AG09319 (cell line): ENCODE measurements at regions not wholly inside any gene's neighbourhood (a gene's known extent, or its start where the extent isn't known, plus 50 kb on each side); places are given as distances from the start of the nearest gene placed in this dataset.
A peak's percentile ranks its signal among the peaks of the same experiment; 100 is the strongest.

ENCODE experiments used
- DNase-seq: peaks from one replicate; pipeline ENCODE4 v3.0.0-alpha.2; 2010; ENCODE audit warnings: low read depth; ENCODE audit errors: extremely low read depth
- CTCF ChIP-seq: IDR thresholded peaks from 2 replicates; pipeline ENCODE4 v1.5.1; 2011; ENCODE audit warnings: low read depth, mild to moderate bottlenecking, inconsistent platforms, low read length, moderate library complexity

GRCh38 chr1:199075792-199076191 is 437.0 kb downstream of the PTPRC start:
- no peak for DNase-seq

GRCh38 chr1:199079994-199080393 is 441.2 kb downstream of the PTPRC start:
- no peak for DNase-seq
- no peak for TF ChIP-seq CTCF

More at GRCh38 chr1:199075792-199076191, 437.0 kb downstream of the PTPRC start:
- no peak for TF ChIP-seq CTCF

GRCh38 chr1:199081739-199082138 is 442.9 kb downstream of the PTPRC start:
- no peak for TF ChIP-seq CTCF
- no peak for DNase-seq

- no peak for TF ChIP-seq CTCF
- no peak for DNase-seq
These were observed 444.0 kb downstream of the PTPRC start for GRCh38 chr1:199082778-199083389.

- no peak for TF ChIP-seq CTCF
- DNase-seq = no peak
These were observed 444.8 kb downstream of the PTPRC start for GRCh38 chr1:199083680-199084079.

GRCh38 chr1:199084293-199084692 is 445.5 kb downstream of the PTPRC start:
- peak; percentile 8 for DNase-seq
- no peak for TF ChIP-seq CTCF

- DNase-seq = no peak
- no peak for TF ChIP-seq CTCF
These were observed 447.1 kb downstream of the PTPRC start for GRCh38 chr1:199085903-199086302.
